Medulla oblongata (tissue), 1 donor: ENCODE measurements at regions not wholly inside any gene's neighbourhood (a gene's known extent, or its start where the extent isn't known, plus 50 kb on each side); places are given as distances from the start of the nearest gene placed in this dataset.
A peak's percentile ranks its signal among the peaks of the same experiment; 100 is the strongest.

Experiments
- DNase-seq: peaks from one replicate; pipeline ENCODE4 v3.0.0-alpha.2; 2015; ENCODE audit errors: extremely low spot score

GRCh38 chr15:70280781-70281180 is 183.1 kb upstream of the TLE3 start:
- no peak for DNase-seq

- DNase-seq, result no peak
Observed at GRCh38 chr15:70279096-70279495, 181.4 kb upstream of the TLE3 start.

GRCh38 chr15:70278644-70279043 is 180.9 kb upstream of the TLE3 start:
- DNase-seq, result no peak

GRCh38 chr15:70277556-70277955 is 179.8 kb upstream of the TLE3 start:
- no peak for DNase-seq

GRCh38 chr15:70276401-70276800 is 178.7 kb upstream of the TLE3 start:
- DNase-seq, result no peak

GRCh38 chr15:70275461-70276138 is 177.9 kb upstream of the TLE3 start:
- no peak for DNase-seq

- DNase-seq, result no peak
Observed at GRCh38 chr15:70274908-70275307, 177.2 kb upstream of the TLE3 start.

- no peak for DNase-seq
Observed at GRCh38 chr15:70274255-70274880, 176.7 kb upstream of the TLE3 start.

GRCh38 chr15:70273808-70274207 is 176.1 kb upstream of the TLE3 start:
- DNase-seq, result no peak

- DNase-seq, result no peak
Observed at GRCh38 chr15:70272565-70273355, 175.0 kb upstream of the TLE3 start.

GRCh38 chr15:70271422-70272088 is 173.8 kb upstream of the TLE3 start:
- peak; percentile 62 for DNase-seq

GRCh38 chr15:70270752-70271111 is 173.0 kb upstream of the TLE3 start:
- no peak for DNase-seq

- DNase-seq, result peak; percentile 47
Observed at GRCh38 chr15:70269991-70270751, 172.5 kb upstream of the TLE3 start.

- no peak for DNase-seq
Observed at GRCh38 chr15:70269311-70269911, 171.7 kb upstream of the TLE3 start.

- DNase-seq, result no peak
Observed at GRCh38 chr15:70268698-70269251, 171.1 kb upstream of the TLE3 start.

- DNase-seq, result no peak
Observed at GRCh38 chr15:70267879-70268278, 170.2 kb upstream of the TLE3 start.

GRCh38 chr15:70267306-70267705 is 169.6 kb upstream of the TLE3 start:
- no peak for DNase-seq

GRCh38 chr15:70266412-70267121 is 168.8 kb upstream of the TLE3 start:
- DNase-seq, result peak; percentile 85

- DNase-seq, result no peak
Observed at GRCh38 chr15:70265986-70266385, 168.3 kb upstream of the TLE3 start.

- no peak for DNase-seq
Observed at GRCh38 chr15:70265466-70265978, 167.8 kb upstream of the TLE3 start.
